Right lobe of liver (tissue), 6 donors: ENCODE measurements at regions not wholly inside any gene's neighbourhood (a gene's known extent, or its start where the extent isn't known, plus 50 kb on each side); places are given as distances from the start of the nearest gene placed in this dataset.

ENCODE experiments used
- ATAC-seq, 4 donors: fragments of 200-7000 bp; cut with Tn5 transposase; one replicate each; pipeline ENCODE4 v1.9.1; 2020; ENCODE audit warnings: mild to moderate bottlenecking in 4 of 4, moderate library complexity in 4 of 4
- DNase-seq, 3 donors: peaks; one replicate each; pipeline ENCODE4 v3.0.0-alpha.2; 2020
- H3K27ac ChIP-seq, 3 donors: fragments of 200-600 bp; one replicate each; pipeline ENCODE4 v1.8.0; 2022
- H3K27me3 ChIP-seq, 2 donors: fragments of 200-600 bp; one replicate each; pipeline ENCODE4 v1.8.0; 2022
- H3K36me3 ChIP-seq, 4 donors: fragments of 200-600 bp; sonication (generic) in 1 of 4; one replicate each; pipeline versions ENCODE4 v1.5.1 to v1.8.0; 2017 to 2022; ENCODE audit warnings: control low read depth in 1 of 4
- H3K4me1 ChIP-seq, 4 donors: fragments of 200-600 bp; sonication (generic) in 1 of 4; one replicate each; pipeline versions ENCODE4 v1.5.1 to v1.8.0; 2017 to 2022; ENCODE audit warnings: control low read depth in 1 of 4
- H3K4me3 ChIP-seq, 3 donors: fragments of 200-600 bp; one replicate each; pipeline ENCODE4 v1.8.0; 2022
- H3K9me3 ChIP-seq, 4 donors: fragments of 200-600 bp; sonication (generic) in 1 of 4; one replicate each; pipeline versions ENCODE4 v1.5.1 to v1.8.0; 2017 to 2022; ENCODE audit warnings: control low read depth in 1 of 4
- CTCF ChIP-seq, 4 donors: fragments of 200-600 bp in 3 of 4; fragments of 450-650 bp in 1 of 4; IDR thresholded peaks; one replicate each; pipeline versions ENCODE4 v1.5.1 to v1.8.0; 2016 to 2022; ENCODE audit warnings: antibody characterized with exemption in 4 of 4, mild to moderate bottlenecking in 2 of 4
- POLR2A ChIP-seq: fragments of 450-650 bp; IDR thresholded peaks from one replicate; pipeline ENCODE4 v1.6.1; 2017; ENCODE audit warnings: antibody characterized with exemption, mild to moderate bottlenecking
- WGBS: methylation state at CpG from one replicate; pipeline ENCODE4 v1.1.6; 2018; ENCODE audit warnings: low coverage, low lambda C conversion rate; ENCODE audit not compliant: insufficient coverage; ENCODE audit errors: missing lambda C conversion rate; 5-methylcytosine and 5-hydroxymethylcytosine counted together
- intact Hi-C, 2 donors: fragments of 100-400 bp; cut with DNase I; formaldehyde crosslinking; loops; one replicate each; pipeline versions ENCODE4 v1.11.2 to v1.14.1; 2022
- donor health status: DM: no; HTN: yes; CAD: no.
- donor health status: DM: no; HTN: no; CAD: no.
- donor health status: DM: no; HTN: no; CAD: no.
- donor health status: DM: no; HTN: yes; CAD: no.
- donor health status: DM: no; HTN: yes; CAD: no.

DNA sequence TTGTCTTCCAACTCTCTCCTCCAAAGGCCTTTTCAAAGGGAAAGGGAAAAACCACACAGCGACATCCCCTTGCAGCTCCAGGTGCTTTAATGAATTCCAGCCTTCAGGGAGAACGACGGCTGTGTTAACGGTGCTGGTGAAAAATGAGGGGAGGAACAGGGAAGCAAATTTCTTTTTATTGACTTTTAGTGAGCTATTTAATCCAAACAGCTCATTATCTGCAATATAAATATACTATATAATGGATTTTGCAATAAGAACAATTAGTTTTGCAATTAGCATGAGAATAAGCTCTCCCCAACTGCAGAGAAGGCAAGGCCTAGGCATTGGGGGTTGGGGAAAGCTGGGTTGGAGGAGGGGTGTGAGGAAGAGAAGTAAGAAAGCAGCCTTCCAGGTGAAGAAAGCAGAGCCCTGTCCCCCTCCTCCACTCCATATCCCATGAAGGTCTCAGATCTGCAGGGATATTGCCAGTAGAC is 159.0 kb upstream of the ZC3H12A start:
- 16% methylated on average over 4 of the region's 4 CpGs for WGBS
- Histone ChIP-seq H3K4me3 (no peak overlapping the region), H3K27me3 (no peaks in the 10 kb centered on the region), H3K4me1 (no peaks in the 10 kb centered on the region), H3K9me3 (no peaks in the 10 kb centered on the region), H3K27ac (no peak overlapping the region), H3K36me3 (no peaks in the 10 kb centered on the region)
- TF ChIP-seq CTCF (IDR thresholded peaks at IDR 0.05) (no peak), POLR2A (no peak)
- peak in 1 of 3 donors; percentile 3 for DNase-seq
- intact Hi-C loops, result no loop called here
- ATAC-seq, result no peak

DNA sequence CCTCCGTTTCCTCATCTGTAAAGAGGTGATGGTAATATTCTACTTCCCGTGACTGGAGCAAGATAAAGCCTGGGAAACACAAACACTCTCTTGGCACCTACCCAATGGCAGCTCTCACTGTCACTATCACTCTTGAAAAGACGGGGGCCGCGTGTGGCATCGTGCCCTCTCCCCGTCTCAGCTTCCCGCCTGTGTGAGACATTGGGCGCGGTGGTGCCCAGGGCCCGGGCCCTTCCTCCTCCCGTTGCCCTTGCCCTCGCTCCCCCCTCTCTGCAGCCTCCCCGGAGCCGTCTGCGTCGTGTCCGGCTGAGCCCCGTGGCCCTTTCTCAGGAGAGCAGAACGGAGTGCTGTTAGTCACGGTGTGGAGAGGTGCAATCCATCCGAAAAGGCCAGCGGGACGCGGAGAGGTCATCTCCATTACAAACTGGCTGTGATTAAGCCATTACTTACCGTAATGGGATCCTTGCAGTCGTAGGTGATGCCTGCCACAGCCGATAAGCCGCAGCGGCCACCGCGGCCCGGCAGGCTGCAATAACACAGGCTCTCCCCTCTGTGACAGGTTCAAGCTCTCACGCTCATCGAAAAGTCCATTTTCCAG is 156.4 kb upstream of the ZC3H12A start:
- Histone ChIP-seq H3K4me1 (no peaks in the 10 kb centered on the region), H3K36me3 (no peaks in the 10 kb centered on the region), H3K4me3 (no peak overlapping the region), H3K27me3 (no peaks in the 10 kb centered on the region), H3K9me3 (no peaks in the 10 kb centered on the region), H3K27ac (no peak overlapping the region)
- 10% methylated on average over 25 of the region's 35 CpGs for WGBS
- DNase-seq, result peak in 1 of 3 donors; percentile 33
- TF ChIP-seq CTCF (IDR thresholded peaks at IDR 0.05) (no peak), POLR2A (no peak)
- ATAC-seq, result peak; percentile 41 to 59 (median 48)
- intact Hi-C loops, result no loop called here

DNA sequence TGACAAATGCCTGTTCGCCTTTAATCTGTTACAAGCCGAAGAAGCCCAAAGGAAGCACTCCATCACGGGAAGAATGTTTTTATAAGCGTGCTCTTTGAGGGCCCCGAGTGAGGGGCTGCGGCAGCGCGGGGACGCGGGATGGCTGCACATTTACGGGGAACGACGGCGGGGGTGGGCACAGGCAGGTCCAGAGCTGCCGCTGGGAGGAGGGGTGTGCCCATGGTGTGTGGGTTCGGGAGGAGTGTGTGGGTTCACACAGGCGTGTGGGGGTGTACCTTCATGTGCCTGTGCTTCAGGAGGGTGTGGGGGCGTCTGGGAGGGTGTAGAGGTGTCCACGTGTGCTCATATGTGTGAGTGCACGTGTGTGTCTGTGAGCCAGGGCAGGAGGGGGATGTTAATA is 155.9 kb upstream of the ZC3H12A start:
- ATAC-seq (no peak), DNase-seq (no peak)
- Histone ChIP-seq H3K9me3 (no peaks in the 10 kb centered on the region), H3K36me3 (no peaks in the 10 kb centered on the region), H3K27ac (no peak overlapping the region), H3K27me3 (no peaks in the 10 kb centered on the region), H3K4me3 (no peak overlapping the region), H3K4me1 (no peaks in the 10 kb centered on the region)
- intact Hi-C loops, result no loop called here
- TF ChIP-seq POLR2A (no peak), CTCF (IDR thresholded peaks at IDR 0.05) (no peak)
- 24% methylated on average over 15 of the region's 20 CpGs for WGBS

GRCh38 chr1:37319284-37319683 is 155.1 kb upstream of the ZC3H12A start:
- WGBS, result 100% methylated on average over 1 of the region's 5 CpGs
- no peaks in the 10 kb centered on the region for H3K36me3 ChIP-seq
- no peaks in the 10 kb centered on the region for H3K4me1 ChIP-seq
- H3K4me3 ChIP-seq, result no peak overlapping the region
- TF ChIP-seq POLR2A, result no peak
- no peak for TF ChIP-seq CTCF (IDR thresholded peaks at IDR 0.05)
- peaks cover 0 to 5% (median 0%) of the 10 kb centered on the region in 4 donors for H3K9me3 ChIP-seq
- intact Hi-C loops, result no loop called here
- ATAC-seq, result no peak
- H3K27me3 ChIP-seq, result no peaks in the 10 kb centered on the region
- DNase-seq, result no peak
- no peak overlapping the region for H3K27ac ChIP-seq
